ENCODE measurements at regions not wholly inside any gene's neighbourhood (a gene's known extent, or its start where the extent isn't known, plus 50 kb on each side); places are given as distances from the start of the nearest gene placed in this dataset.
"Not testable (repeated sequence)": the region's sequence is repeated elsewhere in the genome, so short reads cannot be mapped to it uniquely, and the experiment has no call there.

GRCh38 chrX:47745416-47745815 is 86.4 kb upstream of the UXT start:
- no peaks in the 10 kb centered on the region for H3K27me3 ChIP-seq (ENCODE audit: control insufficient read depth, extremely low read depth, insufficient read depth, low read length)
- no peak overlapping the region for H3K9ac ChIP-seq (ENCODE audit: control insufficient read depth, extremely low read depth, insufficient read depth, low read length)
- no peaks in the 10 kb centered on the region for H3K4me1 ChIP-seq (ENCODE audit: control insufficient read depth, extremely low read depth, insufficient read depth, low read length)
- no peak for FAIRE-seq
- no peaks in the 10 kb centered on the region for H3K9me1 ChIP-seq (ENCODE audit: control insufficient read depth, extremely low read depth, insufficient read depth, low read length)
- H3K4me2 ChIP-seq (ENCODE audit: control insufficient read depth, extremely low read depth, insufficient read depth, low read depth, low read length), result no peak overlapping the region
- TF ChIP-seq CTCF (optimal IDR thresholded peaks at IDR 0.05 in 1 of 3, IDR thresholded peaks at IDR 0.05 in 1 of 3, conservative IDR thresholded peaks at IDR 0.05 in 1 of 3; ENCODE audit: extremely low read depth in 1 of 3, insufficient read depth in 2 of 3, low read length in 3 of 3), result no peak
- TF ChIP-seq EZH2 (IDR thresholded peaks at IDR 0.05; ENCODE audit: low read length), result no peak
- H2AFZ ChIP-seq (ENCODE audit: control insufficient read depth, low read length), result no peak overlapping the region
- no peaks in the 10 kb centered on the region for H3K9me3 ChIP-seq (ENCODE audit: control insufficient read depth, low read depth, low read length)
- dilution Hi-C loops (cut with MboI; ENCODE audit: extremely low pct_ligation_motif_present, low sequenced_read_pairs), result no loop called here
- no peaks in the 10 kb centered on the region for H3K79me2 ChIP-seq (ENCODE audit: control insufficient read depth, insufficient read depth, low read length)
- no peak overlapping the region for H3K27ac ChIP-seq (ENCODE audit: control insufficient read depth, insufficient read depth, low read length)
- H3K36me3 ChIP-seq (ENCODE audit: control insufficient read depth in 2 of 2, extremely low read depth in 1 of 2, insufficient read depth in 2 of 2, low read length in 2 of 2), result no peaks in the 10 kb centered on the region
- DNase-seq (ENCODE audit: low read depth, low spot score), result no peak
- H3K4me3 ChIP-seq (ENCODE audit: control insufficient read depth in 2 of 3, extremely low read depth in 1 of 3, insufficient read depth in 2 of 3, low read depth in 1 of 3, low read length in 3 of 3), result no peak overlapping the region
- H4K20me1 ChIP-seq (ENCODE audit: control insufficient read depth, extremely low read depth, insufficient read depth, low read length), result no peaks in the 10 kb centered on the region

GRCh38 chrX:47743504-47743903 is 84.5 kb upstream of the UXT start:
- H3K27me3 ChIP-seq (ENCODE audit: control insufficient read depth, extremely low read depth, insufficient read depth, low read length), result no peaks in the 10 kb centered on the region
- DNase-seq (ENCODE audit: low read depth, low spot score), result no peak

DNA sequence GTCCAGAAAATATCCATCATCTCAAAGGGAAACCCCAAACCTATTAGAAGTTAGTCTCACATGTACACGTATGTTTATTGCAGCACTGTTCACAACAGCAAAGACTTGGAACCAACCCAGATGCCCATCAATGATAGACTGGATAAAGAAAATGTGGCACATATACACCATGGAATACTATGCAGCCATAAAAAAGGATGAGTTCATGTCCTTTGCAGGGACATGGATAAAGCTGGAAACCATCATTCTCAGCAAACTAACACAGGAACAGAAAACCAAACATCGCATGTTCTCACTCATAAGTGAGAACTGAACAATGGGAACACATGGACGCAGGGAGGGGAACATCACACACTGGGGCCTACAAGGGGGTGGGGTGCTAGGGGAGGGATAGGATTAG is 79.9 kb upstream of the UXT start:
- dilution Hi-C loops (cut with MboI; ENCODE audit: extremely low pct_ligation_motif_present, low sequenced_read_pairs); H4K20me1 ChIP-seq (ENCODE audit: control insufficient read depth, extremely low read depth, insufficient read depth, low read length); H3K27me3 ChIP-seq (ENCODE audit: control insufficient read depth, extremely low read depth, insufficient read depth, low read length); FAIRE-seq; H3K27ac ChIP-seq (ENCODE audit: control insufficient read depth, insufficient read depth, low read length); H3K4me3 ChIP-seq (ENCODE audit: control insufficient read depth in 2 of 3, extremely low read depth in 1 of 3, insufficient read depth in 2 of 3, low read depth in 1 of 3, low read length in 3 of 3); H3K79me2 ChIP-seq (ENCODE audit: control insufficient read depth, insufficient read depth, low read length); H3K9ac ChIP-seq (ENCODE audit: control insufficient read depth, extremely low read depth, insufficient read depth, low read length); DNase-seq (ENCODE audit: low read depth, low spot score); H3K4me1 ChIP-seq (ENCODE audit: control insufficient read depth, extremely low read depth, insufficient read depth, low read length); H3K4me2 ChIP-seq (ENCODE audit: control insufficient read depth, extremely low read depth, insufficient read depth, low read depth, low read length); H3K36me3 ChIP-seq (ENCODE audit: control insufficient read depth in 2 of 2, extremely low read depth in 1 of 2, insufficient read depth in 2 of 2, low read length in 2 of 2); H2AFZ ChIP-seq (ENCODE audit: control insufficient read depth, low read length); H3K9me1 ChIP-seq (ENCODE audit: control insufficient read depth, extremely low read depth, insufficient read depth, low read length); H3K9me3 ChIP-seq (ENCODE audit: control insufficient read depth, low read depth, low read length): not testable (repeated sequence)

More at GRCh38 chrX:47743504-47743903, 84.5 kb upstream of the UXT start:
- H3K27ac ChIP-seq (ENCODE audit: control insufficient read depth, insufficient read depth, low read length), result no peak overlapping the region
- H3K9ac ChIP-seq (ENCODE audit: control insufficient read depth, extremely low read depth, insufficient read depth, low read length), result no peak overlapping the region
- no peaks in the 10 kb centered on the region for H3K4me1 ChIP-seq (ENCODE audit: control insufficient read depth, extremely low read depth, insufficient read depth, low read length)
- no peaks in the 10 kb centered on the region for H3K79me2 ChIP-seq (ENCODE audit: control insufficient read depth, insufficient read depth, low read length)
- no peak overlapping the region for H2AFZ ChIP-seq (ENCODE audit: control insufficient read depth, low read length)
- TF ChIP-seq EZH2 (IDR thresholded peaks at IDR 0.05; ENCODE audit: low read length) (no peak), CTCF (optimal IDR thresholded peaks at IDR 0.05 in 1 of 3, IDR thresholded peaks at IDR 0.05 in 1 of 3, conservative IDR thresholded peaks at IDR 0.05 in 1 of 3; ENCODE audit: extremely low read depth in 1 of 3, insufficient read depth in 2 of 3, low read length in 3 of 3) (no peak)
- no peaks in the 10 kb centered on the region for H3K9me3 ChIP-seq (ENCODE audit: control insufficient read depth, low read depth, low read length)
- H3K4me2 ChIP-seq (ENCODE audit: control insufficient read depth, extremely low read depth, insufficient read depth, low read depth, low read length), result no peak overlapping the region
- H3K4me3 ChIP-seq (ENCODE audit: control insufficient read depth in 2 of 3, extremely low read depth in 1 of 3, insufficient read depth in 2 of 3, low read depth in 1 of 3, low read length in 3 of 3), result no peak overlapping the region
- H4K20me1 ChIP-seq (ENCODE audit: control insufficient read depth, extremely low read depth, insufficient read depth, low read length), result no peaks in the 10 kb centered on the region
- no peak for FAIRE-seq
- H3K36me3 ChIP-seq (ENCODE audit: control insufficient read depth in 2 of 2, extremely low read depth in 1 of 2, insufficient read depth in 2 of 2, low read length in 2 of 2), result no peaks in the 10 kb centered on the region
- H3K9me1 ChIP-seq (ENCODE audit: control insufficient read depth, extremely low read depth, insufficient read depth, low read length), result no peaks in the 10 kb centered on the region
- dilution Hi-C loops (cut with MboI; ENCODE audit: extremely low pct_ligation_motif_present, low sequenced_read_pairs), result no loop called here

Data from keratinocyte (primary cell).